Left lung (tissue), 4 donors: ENCODE measurements at regions not wholly inside any gene's neighbourhood (a gene's known extent, or its start where the extent isn't known, plus 50 kb on each side); places are given as distances from the start of the nearest gene placed in this dataset.
A peak's percentile ranks its signal among the peaks of the same experiment; 100 is the strongest.

Experiments used
- ATAC-seq: fragments of 200-7000 bp; cut with Tn5 transposase; one replicate; pipeline ENCODE4 v1.9.1; 2020; ENCODE audit warnings: moderate library complexity
- DNase-seq, 4 donors: peaks; one replicate each; pipeline ENCODE4 v3.0.0-alpha.2; 2013 to 2020
- H3K27ac ChIP-seq, 2 donors: fragments of 200-600 bp; sonication (generic) in 1 of 2; one replicate each; pipeline versions ENCODE4 v1.5.0 to v1.8.0; 2020 to 2021
- H3K27me3 ChIP-seq, 2 donors: fragments of 200-600 bp; sonication (generic) in 1 of 2; one replicate each; pipeline versions ENCODE4 v1.5.0 to v1.8.0; 2020 to 2021
- H3K36me3 ChIP-seq, 2 donors: fragments of 200-600 bp; sonication (generic) in 1 of 2; one replicate each; pipeline versions ENCODE4 v1.5.0 to v1.8.0; 2020 to 2021
- H3K4me1 ChIP-seq, 2 donors: fragments of 200-600 bp; one replicate each; pipeline ENCODE4 v1.8.0; 2021
- H3K4me3 ChIP-seq, 2 donors: fragments of 200-600 bp; sonication (generic) in 1 of 2; one replicate each; pipeline versions ENCODE4 v1.5.0 to v1.8.0; 2020 to 2021; ENCODE audit warnings: mild to moderate bottlenecking in 1 of 2
- H3K9me3 ChIP-seq, 2 donors: fragments of 200-600 bp; sonication (generic) in 1 of 2; one replicate each; pipeline versions ENCODE4 v1.5.0 to v1.8.0; 2020 to 2021
- intact Hi-C, 2 donors: fragments of 100-400 bp; cut with DNase I; formaldehyde crosslinking; loops; one replicate each; pipeline versions ENCODE4 v1.11.2 to v1.14.2; 2022
- TF ChIP-seq, protein P1 (sequence below), 2 donors: fragments of 200-600 bp; sonication (generic) in 1 of 2; IDR thresholded peaks; one replicate each; pipeline versions ENCODE4 v1.5.0 to v1.8.0; 2021; ENCODE audit warnings: antibody characterized with exemption in 2 of 2
- donor health status: DM: no; HTN: yes; CAD: no.
- donor health status: DM: no; HTN: no; CAD: no.

DNA sequence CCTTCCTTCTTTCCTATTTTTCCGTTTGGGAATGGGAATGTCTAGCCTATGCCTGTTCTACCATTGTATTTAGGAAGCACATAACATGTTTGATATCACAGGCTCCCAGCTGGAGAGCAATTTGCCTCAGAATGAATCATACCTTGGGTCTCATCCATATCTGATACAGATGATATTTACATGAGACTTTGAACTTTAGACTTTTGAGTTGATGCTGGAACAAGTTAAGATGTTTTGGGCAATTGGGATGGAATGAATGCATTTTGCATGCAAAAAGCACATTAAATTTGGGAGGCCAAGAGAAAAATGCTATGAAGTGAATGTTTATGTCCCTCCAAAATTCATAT lies 61.9 kb upstream of the BEGAIN start:
- ATAC-seq (no peak), DNase-seq (no peak)
- no peak overlapping the region for H3K4me3 ChIP-seq
- no peak overlapping the region for H3K27ac ChIP-seq
- H3K9me3 ChIP-seq: no peaks in the 10 kb centered on the region
- intact Hi-C loops: no loop called here
- H3K27me3 ChIP-seq: peaks cover 0 to 12% of the 10 kb centered on the region in 2 donors
- peaks cover 0 to 14% of the 10 kb centered on the region in 2 donors for H3K4me1 ChIP-seq
- TF ChIP-seq, protein P1, sequence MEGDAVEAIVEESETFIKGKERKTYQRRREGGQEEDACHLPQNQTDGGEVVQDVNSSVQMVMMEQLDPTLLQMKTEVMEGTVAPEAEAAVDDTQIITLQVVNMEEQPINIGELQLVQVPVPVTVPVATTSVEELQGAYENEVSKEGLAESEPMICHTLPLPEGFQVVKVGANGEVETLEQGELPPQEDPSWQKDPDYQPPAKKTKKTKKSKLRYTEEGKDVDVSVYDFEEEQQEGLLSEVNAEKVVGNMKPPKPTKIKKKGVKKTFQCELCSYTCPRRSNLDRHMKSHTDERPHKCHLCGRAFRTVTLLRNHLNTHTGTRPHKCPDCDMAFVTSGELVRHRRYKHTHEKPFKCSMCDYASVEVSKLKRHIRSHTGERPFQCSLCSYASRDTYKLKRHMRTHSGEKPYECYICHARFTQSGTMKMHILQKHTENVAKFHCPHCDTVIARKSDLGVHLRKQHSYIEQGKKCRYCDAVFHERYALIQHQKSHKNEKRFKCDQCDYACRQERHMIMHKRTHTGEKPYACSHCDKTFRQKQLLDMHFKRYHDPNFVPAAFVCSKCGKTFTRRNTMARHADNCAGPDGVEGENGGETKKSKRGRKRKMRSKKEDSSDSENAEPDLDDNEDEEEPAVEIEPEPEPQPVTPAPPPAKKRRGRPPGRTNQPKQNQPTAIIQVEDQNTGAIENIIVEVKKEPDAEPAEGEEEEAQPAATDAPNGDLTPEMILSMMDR (IDR thresholded peaks at IDR 0.05): no peak
- H3K36me3 ChIP-seq: no peaks in the 10 kb centered on the region

DNA sequence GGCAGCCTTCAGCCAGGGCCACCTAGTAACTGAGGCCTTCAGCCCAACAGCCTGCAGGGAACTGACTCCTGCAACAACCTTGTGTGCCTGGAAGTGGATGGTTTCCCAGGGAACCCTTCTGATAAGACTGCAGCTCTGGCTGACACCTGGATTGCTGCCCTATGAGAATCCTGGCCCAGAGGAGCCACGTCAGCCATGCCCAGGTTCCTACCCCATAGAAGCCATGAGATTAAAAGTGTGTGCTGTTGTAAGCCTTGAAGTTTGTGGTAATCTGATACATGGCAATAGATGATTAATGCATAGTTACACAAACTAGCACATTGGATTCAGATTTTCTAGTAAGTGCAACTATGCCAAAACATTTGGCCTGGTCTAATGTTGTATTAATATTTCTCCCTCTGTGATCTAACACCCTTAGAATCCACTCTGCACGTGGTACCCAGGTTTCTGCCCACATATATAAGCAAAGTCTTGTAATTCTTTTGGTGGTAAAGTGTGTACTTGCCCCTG lies 64.8 kb upstream of the BEGAIN start:
- no peak for ATAC-seq
- TF ChIP-seq, protein P1 (IDR thresholded peaks at IDR 0.05): no peak
- no peaks in the 10 kb centered on the region for H3K9me3 ChIP-seq
- peaks cover 0 to 5% of the 10 kb centered on the region in 2 donors for H3K4me1 ChIP-seq
- no peak overlapping the region for H3K27ac ChIP-seq
- H3K27me3 ChIP-seq: peaks cover 0 to 41% of the 10 kb centered on the region in 2 donors
- intact Hi-C loops: loop anchor here in 1 of 2 donors (5.0 kb wide), 1 partner anchor 270 kb away; no protein-coding TSS in a partner anchor
- no peak for DNase-seq
- H3K36me3 ChIP-seq: no peaks in the 10 kb centered on the region
- H3K4me3 ChIP-seq: no peak overlapping the region

DNA sequence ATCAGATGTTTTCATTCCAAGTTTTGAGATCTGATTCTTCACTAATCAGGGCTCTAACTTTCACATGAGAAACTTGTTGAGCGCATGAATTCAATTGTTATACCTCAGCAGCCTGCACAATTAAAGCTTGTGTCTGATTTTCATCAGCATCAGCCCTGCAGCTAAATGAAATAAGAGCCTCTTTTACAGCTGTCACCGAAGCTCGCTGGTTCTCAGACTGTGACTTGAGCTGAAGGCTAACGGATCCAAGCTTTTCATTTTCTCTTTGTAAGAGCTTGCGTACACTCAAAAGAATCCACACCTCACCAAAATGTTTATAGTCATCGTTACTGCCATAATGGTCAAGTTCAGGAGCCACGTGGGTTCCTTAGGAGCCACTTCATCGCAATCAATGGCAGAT lies 65.5 kb upstream of the BEGAIN start:
- peaks cover 0 to 5% of the 10 kb centered on the region in 2 donors for H3K4me1 ChIP-seq

GRCh38 chr14:100653409-100653808 lies 66.2 kb upstream of the BEGAIN start:
- Histone ChIP-seq H3K4me3 (no peak overlapping the region), H3K4me1 (peaks cover 0 to 5% of the 10 kb centered on the region in 2 donors), H3K27ac (no peak overlapping the region), H3K36me3 (no peaks in the 10 kb centered on the region), H3K27me3 (peaks cover 0 to 44% of the 10 kb centered on the region in 2 donors), H3K9me3 (no peaks in the 10 kb centered on the region)
- no peak for DNase-seq
- no peak for ATAC-seq
- TF ChIP-seq, protein P1 (IDR thresholded peaks at IDR 0.05): peak; percentile 23 to 43
- intact Hi-C loops: loop anchor here in 1 of 2 donors (5.0 kb wide), 1 partner anchor 271 kb away; no protein-coding TSS in a partner anchor

More for the DNA sequence above, 65.5 kb upstream of the BEGAIN start:
- intact Hi-C loops: loop anchor here in 1 of 2 donors (5.0 kb wide), 1 partner anchor 270 kb away; no protein-coding TSS in a partner anchor
- H3K4me3 ChIP-seq: no peak overlapping the region
- no peaks in the 10 kb centered on the region for H3K36me3 ChIP-seq
- TF ChIP-seq, protein P1 (IDR thresholded peaks at IDR 0.05): no peak
- ATAC-seq (no peak), DNase-seq (no peak)
- H3K27me3 ChIP-seq: peaks cover 0 to 44% of the 10 kb centered on the region in 2 donors
- no peaks in the 10 kb centered on the region for H3K9me3 ChIP-seq
- H3K27ac ChIP-seq: no peak overlapping the region

DNA sequence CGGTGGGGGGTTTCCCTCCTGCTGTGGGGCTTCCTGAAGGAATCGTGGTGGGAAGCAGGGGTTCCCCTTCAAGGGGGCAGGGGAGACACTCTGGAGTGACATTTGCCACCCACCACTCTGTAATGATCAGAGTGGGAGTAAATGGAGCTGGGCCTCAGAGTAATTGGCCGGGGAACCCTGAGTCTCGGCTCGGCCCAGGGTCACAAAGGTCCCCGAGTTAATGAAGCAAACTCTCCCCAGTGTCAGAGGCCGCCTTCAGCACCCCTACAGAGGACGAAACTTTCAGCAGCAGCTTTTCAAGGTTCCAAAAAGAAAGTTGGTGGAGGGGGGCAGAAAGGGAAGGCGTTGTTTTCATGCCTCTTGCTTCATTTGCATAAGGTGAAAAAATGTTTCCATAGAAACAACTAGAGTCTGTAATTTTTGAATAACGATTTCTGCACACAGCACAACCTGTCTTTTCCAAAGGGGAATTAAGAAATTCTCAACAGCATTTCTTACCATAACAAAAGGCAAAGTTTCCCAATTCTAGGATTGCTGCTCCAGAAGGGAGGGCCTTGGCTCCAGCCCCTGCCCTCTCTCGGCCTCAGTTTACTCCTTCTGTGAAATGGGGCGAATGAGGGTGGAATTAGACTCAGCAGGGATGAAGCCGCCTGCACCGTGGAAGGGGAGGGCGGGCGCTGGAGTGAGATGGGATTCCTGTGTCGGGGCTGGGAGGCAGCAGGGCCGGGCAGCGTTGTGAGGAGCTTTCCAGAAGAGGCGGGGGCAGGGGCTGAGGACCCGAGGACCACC lies 67.0 kb upstream of the BEGAIN start:
- intact Hi-C loops: loop anchor here in 1 of 2 donors (5.0 kb wide), 1 partner anchor 272 kb away; no protein-coding TSS in a partner anchor
- Histone ChIP-seq H3K27me3 (peaks cover 0 to 44% of the 10 kb centered on the region in 2 donors), H3K4me1 (peaks cover 0 to 5% of the 10 kb centered on the region in 2 donors), H3K36me3 (no peaks in the 10 kb centered on the region), H3K9me3 (no peaks in the 10 kb centered on the region), H3K27ac (no peak overlapping the region), H3K4me3 (no peak overlapping the region)
- TF ChIP-seq, protein P1 (IDR thresholded peaks at IDR 0.05): no peak
- ATAC-seq (peak; percentile 48), DNase-seq (no peak)
